SK-N-SH (cell line): ENCODE measurements at regions not wholly inside any gene's neighbourhood (a gene's known extent, or its start where the extent isn't known, plus 50 kb on each side); places are given as distances from the start of the nearest gene placed in this dataset.

Experiments
- CTCF ChIA-PET: fragments of 300-600, 350-600 bp; formaldehyde crosslinking; extraction: SDS; loops from one replicate; lab custom pipeline; 2021; lab: Yijun Ruan, JAX
- POLR2A ChIA-PET: fragments of 350-600 bp; sonication (Branson Sonifier 250); formaldehyde crosslinking; extraction: SDS; loops from one replicate; lab custom pipeline; 2020; ENCODE audit warnings: antibody characterized with exemption, inconsistent platforms; lab: Yijun Ruan, JAX
- DNase-seq: peaks from one replicate; pipeline ENCODE4 v3.0.0; 2012
- H2AFZ ChIP-seq: fragments of 200-600 bp; sonication (generic); 2 replicates; pipeline ENCODE4 v1.8.1; 2016; ENCODE audit warnings: antibody characterized with exemption, mild to moderate bottlenecking, low read depth
- H3F3A ChIP-seq: fragments of 200-600 bp; sonication (generic); replicated peaks from 2 replicates; pipeline ENCODE3; 2016; ENCODE audit warnings: antibody characterized with exemption, mild to moderate bottlenecking; ENCODE audit not compliant: insufficient read depth
- H3K27ac ChIP-seq, 2 experiments: fragments of 200-500 bp in 1 of 2; fragments of 200-600 bp in 1 of 2; sonication (Bioruptor generic) in 1 of 2; sonication (generic), shearing (Covaris generic) in 1 of 2; 2 replicates each; pipeline versions ENCODE4 v1.5.1 to v1.6.1; 2014 to 2016; ENCODE audit warnings: low read depth in 2 of 2, inconsistent platforms in 1 of 2, low read length in 1 of 2, mild to moderate bottlenecking in 1 of 2, mixed read lengths in 1 of 2
- H3K27me3 ChIP-seq: fragments of 200-600 bp; sonication (generic), shearing (Covaris generic); 2 replicates; pipeline ENCODE4 v1.6.1; 2016; ENCODE audit warnings: mixed run types; ENCODE audit not compliant: insufficient read depth
- H3K36me3 ChIP-seq, 2 experiments: fragments of 200-500 bp in 1 of 2; fragments of 200-600 bp in 1 of 2; sonication (Bioruptor generic) in 1 of 2; sonication (generic) in 1 of 2; replicated peaks in 1 of 2; 2 replicates each; pipeline versions ENCODE3 to v1.5.1; 2014 to 2016; ENCODE audit warnings: low read length in 1 of 2, mild to moderate bottlenecking in 1 of 2; ENCODE audit not compliant: insufficient read depth in 2 of 2, control insufficient read depth in 1 of 2
- H3K4me1 ChIP-seq, 2 experiments: fragments of 200-500 bp in 1 of 2; fragments of 200-600 bp in 1 of 2; sonication (Bioruptor generic) in 1 of 2; sonication (generic), shearing (Covaris generic) in 1 of 2; 2 replicates each; pipeline versions ENCODE4 v1.5.1 to v1.6.1; 2014 to 2016; ENCODE audit warnings: low read depth in 1 of 2, low read length in 1 of 2, mixed run types in 1 of 2; ENCODE audit not compliant: insufficient read depth in 2 of 2, control insufficient read depth in 1 of 2
- H3K4me2 ChIP-seq: fragments of 200-600 bp; sonication (generic), shearing (Covaris generic); 2 replicates; pipeline ENCODE4 v1.6.1; 2017; ENCODE audit warnings: mixed run types
- H3K4me3 ChIP-seq, 2 experiments: fragments of 200-500 bp in 1 of 2; fragments of 200-600 bp in 1 of 2; sonication (Bioruptor generic) in 1 of 2; sonication (generic), shearing (Covaris generic) in 1 of 2; 2 replicates each; pipeline versions ENCODE4 v1.5.1 to v1.8.1; 2014 to 2016; ENCODE audit warnings: low read depth in 2 of 2, inconsistent platforms in 1 of 2, low read length in 1 of 2, mild to moderate bottlenecking in 1 of 2, mixed read lengths in 1 of 2, moderate library complexity in 1 of 2
- H3K79me2 ChIP-seq: fragments of 200-600 bp; sonication (generic); 2 replicates; pipeline ENCODE4 v1.8.1; 2017; ENCODE audit warnings: mild to moderate bottlenecking; ENCODE audit not compliant: insufficient read depth
- H3K9ac ChIP-seq: fragments of 200-600 bp; sonication (generic); 2 replicates; pipeline ENCODE4 v1.6.1; 2017; ENCODE audit warnings: mixed run types
- H3K9me2 ChIP-seq: fragments of 200-600 bp; sonication (generic); 2 replicates; pipeline ENCODE4 v1.6.1; 2017; ENCODE audit warnings: mixed run types
- H3K9me3 ChIP-seq: fragments of 200-600 bp; sonication (generic); 2 replicates; pipeline ENCODE4 v1.6.1; 2017; ENCODE audit warnings: mixed run types, mild to moderate bottlenecking, moderate library complexity
- H4K20me1 ChIP-seq: fragments of 200-600 bp; sonication (generic); 2 replicates; pipeline ENCODE4 v1.6.1; 2017; ENCODE audit warnings: mild to moderate bottlenecking, mixed run types; ENCODE audit not compliant: insufficient read depth
- CHD2 ChIP-seq: fragments of 150-350 bp; IDR thresholded peaks from 2 replicates; pipeline ENCODE4 v1.6.1; 2018; ENCODE audit warnings: low read length; ENCODE audit not compliant: partially characterized antibody
- CTCF ChIP-seq: fragments of 200-600 bp; sonication (generic); IDR thresholded peaks from 2 replicates; pipeline ENCODE4 v1.6.1; 2017; ENCODE audit warnings: antibody characterized with exemption, mild to moderate bottlenecking, moderate library complexity
- EZH2phosphoT487 ChIP-seq: fragments of 200-600 bp; sonication (generic); IDR thresholded peaks from 2 replicates; pipeline ENCODE4 v1.6.1; 2017; ENCODE audit warnings: low read depth, mixed run types, mild to moderate bottlenecking, antibody characterized with exemption, moderate library complexity, borderline replicate concordance
- FOXM1 ChIP-seq: IDR thresholded peaks from 2 replicates; pipeline ENCODE4 v1.4.0; 2012; ENCODE audit warnings: low read depth, mild to moderate bottlenecking
- GATA2 ChIP-seq: sonication (generic); formaldehyde crosslinking; IDR thresholded peaks from 2 replicates; pipeline ENCODE4 v1.5.0; 2020; ENCODE audit warnings: mild to moderate bottlenecking, missing genetic modification reagents
- JUND ChIP-seq: IDR thresholded peaks from 2 replicates; pipeline ENCODE4 v1.4.0; 2012
- MEF2A ChIP-seq: IDR thresholded peaks from 2 replicates; pipeline ENCODE4 v1.4.0; 2012; ENCODE audit warnings: low read depth, borderline replicate concordance
- MXI1 ChIP-seq: IDR thresholded peaks from 2 replicates; pipeline ENCODE4 v1.6.1; 2012; ENCODE audit warnings: mild to moderate bottlenecking, low read depth, low read length, improper control_type of control experiment
- NFIC ChIP-seq: IDR thresholded peaks from 2 replicates; pipeline ENCODE4 v1.4.0; 2012; ENCODE audit warnings: borderline replicate concordance
- NRF1 ChIP-seq: IDR thresholded peaks from 2 replicates; pipeline ENCODE4 v1.6.1; 2012; ENCODE audit warnings: low read depth, mild to moderate bottlenecking, low read length
- RAD21 ChIP-seq: IDR thresholded peaks from 2 replicates; pipeline ENCODE4 v1.6.1; 2012; ENCODE audit warnings: mild to moderate bottlenecking, low read length
- REST ChIP-seq: IDR thresholded peaks from 2 replicates; pipeline ENCODE4 v1.6.1; 2012; ENCODE audit warnings: mild to moderate bottlenecking, low read depth, low read length, moderate library complexity
- RFX5 ChIP-seq: IDR thresholded peaks from 2 replicates; pipeline ENCODE4 v1.6.1; 2012; ENCODE audit warnings: mild to moderate bottlenecking, improper control_type of control experiment, low read length
- SIN3A ChIP-seq: IDR thresholded peaks from 2 replicates; pipeline ENCODE4 v1.6.1; 2012; ENCODE audit warnings: low read depth, mild to moderate bottlenecking, low read length, moderate library complexity, borderline replicate concordance
- SMC3 ChIP-seq: IDR thresholded peaks from 2 replicates; pipeline ENCODE4 v1.6.1; 2012; ENCODE audit warnings: low read depth, low read length, improper control_type of control experiment
- TCF12 ChIP-seq: IDR thresholded peaks from 2 replicates; pipeline ENCODE4 v1.4.0; 2012
- TEAD4 ChIP-seq: IDR thresholded peaks from 2 replicates; pipeline ENCODE4 v1.4.0; 2012; ENCODE audit warnings: mild to moderate bottlenecking, borderline replicate concordance; ENCODE audit not compliant: insufficient read depth
- YY1 ChIP-seq: IDR thresholded peaks from 2 replicates; pipeline ENCODE4 v1.4.0; 2012; ENCODE audit warnings: low read depth, mild to moderate bottlenecking
- WGBS: methylation state at CpG from one replicate; pipeline ENCODE4 v1.1.6; 2017; ENCODE audit warnings: low lambda C conversion rate; 5-methylcytosine and 5-hydroxymethylcytosine counted together
- TF ChIP-seq, protein P1 (sequence below): fragments of 150-350 bp; IDR thresholded peaks from 2 replicates; pipeline ENCODE4 v1.6.1; 2016; ENCODE audit warnings: mild to moderate bottlenecking, low read depth, low read length

DNA sequence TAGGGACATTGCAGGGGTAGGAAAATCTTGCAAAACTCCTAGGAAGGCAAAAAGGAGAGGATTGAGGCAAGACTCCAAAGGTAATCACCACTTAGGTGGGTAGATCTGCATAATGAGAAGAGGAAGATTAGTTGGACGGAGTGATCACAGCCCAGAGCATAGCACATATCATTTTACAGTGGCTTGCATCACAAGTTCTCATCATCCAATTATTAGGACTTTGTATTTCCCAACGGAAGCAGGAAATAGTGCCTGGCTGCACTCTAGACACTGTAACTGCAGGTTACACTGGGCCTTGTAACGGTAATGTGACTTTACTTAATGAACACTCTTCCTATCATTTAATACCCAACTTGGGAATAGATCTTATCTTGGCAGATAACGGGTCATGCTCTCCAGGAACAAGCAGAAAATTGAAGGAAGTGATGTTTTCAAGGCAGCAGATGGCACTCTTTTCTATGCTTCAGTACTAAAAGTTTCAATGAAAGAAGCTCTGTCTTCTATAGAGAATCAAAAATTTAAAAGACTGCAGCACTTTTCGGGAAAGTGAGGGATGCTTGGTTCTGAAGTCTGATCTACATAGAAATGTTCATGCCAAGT, 101.9 kb upstream of the KCNMB2 start:
- Histone ChIP-seq H3K9me2 (no peaks in the 10 kb centered on the region), H4K20me1 (no peaks in the 10 kb centered on the region), H3K79me2 (no peaks in the 10 kb centered on the region), H3K9me3 (no peaks in the 10 kb centered on the region), H3K27ac (no peak overlapping the region), H3K36me3 (no peaks in the 10 kb centered on the region), H3K9ac (no peak overlapping the region), H3K4me2 (no peak overlapping the region), H3F3A (no peaks in the 10 kb centered on the region), H2AFZ (no peak overlapping the region), H3K27me3 (no peaks in the 10 kb centered on the region), H3K4me3 (no peak overlapping the region), H3K4me1 (no peaks in the 10 kb centered on the region)
- no peak for TF ChIP-seq CHD2
- peak; percentile 66 for TF ChIP-seq RAD21
- peak; percentile 21; the same call in 1 of the 2 replicates for TF ChIP-seq SMC3
- TF ChIP-seq YY1, result no peak
- peak; percentile 28 for TF ChIP-seq CTCF
- peak; percentile 71 for TF ChIP-seq GATA2 (CRISPR knock-in tag)
- TF ChIP-seq TEAD4, result no peak
- TF ChIP-seq TCF12, result no peak
- peak; percentile 18 for DNase-seq
- WGBS, result 18% methylated on average over 5 of the region's 5 CpGs
- POLR2A ChIA-PET, result no interaction called here
- CTCF ChIA-PET, result interaction anchor here (0.6 to 7.2 kb wide), 19 partner anchors 9 to 729 kb away, joined by 3 to 160 read pairs (median 4); no protein-coding TSS in a partner anchor

DNA sequence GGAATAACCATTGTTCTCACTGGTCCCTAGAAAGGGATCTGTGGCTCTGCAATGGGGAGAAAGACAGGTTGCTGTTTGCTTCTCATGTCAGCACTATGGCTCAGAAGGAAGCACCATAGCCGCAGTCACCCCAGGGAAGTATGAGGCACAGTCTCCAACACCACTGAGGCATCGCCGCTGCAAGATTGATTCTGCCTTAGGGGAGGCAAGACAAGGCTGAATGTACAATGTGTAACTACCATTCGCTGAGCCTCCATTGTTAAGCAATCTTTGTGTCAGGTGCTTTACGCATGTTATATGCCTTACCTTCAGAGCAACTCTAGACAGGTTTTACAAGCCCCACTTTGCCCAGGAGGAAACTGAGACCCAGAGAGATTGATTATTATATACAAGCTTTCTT, 100.7 kb upstream of the KCNMB2 start:
- no peaks in the 10 kb centered on the region for H3K9me3 ChIP-seq
- H3K4me2 ChIP-seq, result no peak overlapping the region
- H3K36me3 ChIP-seq, result no peaks in the 10 kb centered on the region
- POLR2A ChIA-PET, result no interaction called here
- H3K4me3 ChIP-seq, result no peak overlapping the region
- no peak for DNase-seq
- H2AFZ ChIP-seq, result no peak overlapping the region
- no peak overlapping the region for H3K9ac ChIP-seq
- WGBS, result 82% methylated on average over 5 of the region's 5 CpGs
- no peaks in the 10 kb centered on the region for H3K9me2 ChIP-seq
- no peaks in the 10 kb centered on the region for H3K27me3 ChIP-seq
- H3F3A ChIP-seq, result no peaks in the 10 kb centered on the region
- no peaks in the 10 kb centered on the region for H3K79me2 ChIP-seq
- CTCF ChIA-PET, result interaction anchor here (0.7 to 7.2 kb wide), 17 partner anchors 12 to 535 kb away, joined by 3 to 160 read pairs (median 5); no protein-coding TSS in a partner anchor
- H3K4me1 ChIP-seq, result no peaks in the 10 kb centered on the region
- H4K20me1 ChIP-seq, result no peaks in the 10 kb centered on the region
- no peak overlapping the region for H3K27ac ChIP-seq
- no peak for TF ChIP-seq TCF12
- TF ChIP-seq REST, result no peak
- TF ChIP-seq TEAD4, result no peak
- TF ChIP-seq CTCF, result no peak
- no peak for TF ChIP-seq EZH2phosphoT487
- TF ChIP-seq MEF2A, result no peak
- no peak for TF ChIP-seq FOXM1
- TF ChIP-seq RFX5, result no peak
- TF ChIP-seq NRF1, result no peak
- TF ChIP-seq MXI1, result no peak
- no peak for TF ChIP-seq SIN3A
- no peak for TF ChIP-seq NFIC
- no peak for TF ChIP-seq YY1
- no peak for TF ChIP-seq RAD21
- TF ChIP-seq, protein P1, sequence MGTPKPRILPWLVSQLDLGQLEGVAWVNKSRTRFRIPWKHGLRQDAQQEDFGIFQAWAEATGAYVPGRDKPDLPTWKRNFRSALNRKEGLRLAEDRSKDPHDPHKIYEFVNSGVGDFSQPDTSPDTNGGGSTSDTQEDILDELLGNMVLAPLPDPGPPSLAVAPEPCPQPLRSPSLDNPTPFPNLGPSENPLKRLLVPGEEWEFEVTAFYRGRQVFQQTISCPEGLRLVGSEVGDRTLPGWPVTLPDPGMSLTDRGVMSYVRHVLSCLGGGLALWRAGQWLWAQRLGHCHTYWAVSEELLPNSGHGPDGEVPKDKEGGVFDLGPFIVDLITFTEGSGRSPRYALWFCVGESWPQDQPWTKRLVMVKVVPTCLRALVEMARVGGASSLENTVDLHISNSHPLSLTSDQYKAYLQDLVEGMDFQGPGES, result no peak
- TF ChIP-seq JUND, result no peak
